NK-92 treated with Interleukin-12 subunit alpha and Interleukin-12 subunit beta, amount 100 ng/mL, for 24 hours (cell line): ENCODE measurements at regions not wholly inside any gene's neighbourhood (a gene's known extent, or its start where the extent isn't known, plus 50 kb on each side); places are given as distances from the start of the nearest gene placed in this dataset.
A peak's percentile ranks its signal among the peaks of the same experiment; 100 is the strongest.

Source experiments
- DNase-seq: peaks from one replicate; lab custom pipeline; 2025; lab: John Stamatoyannopoulos, UW

DNA sequence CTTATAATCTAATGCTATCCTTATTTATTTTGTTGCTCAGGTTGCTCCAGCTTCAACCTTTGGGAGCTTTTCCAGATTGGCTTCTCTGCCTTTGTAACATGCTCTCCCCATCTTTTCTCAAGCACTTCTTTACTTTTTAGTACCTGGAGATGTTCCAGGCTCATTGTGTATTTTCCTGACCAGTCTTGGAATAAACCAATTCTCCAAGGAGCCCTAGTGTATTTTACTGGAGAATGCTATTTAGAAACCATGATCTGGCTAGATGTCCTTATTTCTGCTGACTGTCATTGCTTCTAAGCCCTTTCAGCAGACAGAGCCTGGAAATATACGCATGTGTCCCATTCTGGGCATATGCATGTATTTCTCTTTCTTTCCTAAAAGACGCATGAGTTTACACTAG, 95.7 kb downstream of the EMX2 start:
- no peak for DNase-seq

DNA sequence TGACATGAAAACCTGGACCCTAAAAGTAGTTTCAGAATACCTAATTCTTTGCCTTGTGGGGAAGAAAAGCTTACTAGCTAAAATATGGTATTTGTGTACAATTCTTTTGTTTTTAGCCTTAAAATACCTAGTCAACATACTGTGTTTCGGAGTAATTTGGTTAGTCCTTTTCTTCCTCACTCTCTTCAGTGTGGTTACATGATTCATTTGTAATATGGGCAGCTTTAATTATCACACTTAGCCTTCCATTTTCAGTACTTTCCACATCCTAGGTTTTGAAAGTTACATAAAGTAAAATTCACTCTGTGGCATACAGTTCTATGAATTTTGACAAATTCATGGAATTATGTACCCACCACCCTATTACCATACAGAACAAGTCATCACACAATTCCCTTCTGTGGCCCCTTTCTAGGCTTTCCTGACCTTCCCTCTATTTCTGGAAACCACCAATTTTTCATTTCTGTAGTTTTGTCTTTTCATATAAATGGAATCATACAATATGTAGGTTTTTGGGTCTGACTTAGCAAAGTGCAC, 96.2 kb downstream of the EMX2 start:
- DNase-seq: no peak

DNA sequence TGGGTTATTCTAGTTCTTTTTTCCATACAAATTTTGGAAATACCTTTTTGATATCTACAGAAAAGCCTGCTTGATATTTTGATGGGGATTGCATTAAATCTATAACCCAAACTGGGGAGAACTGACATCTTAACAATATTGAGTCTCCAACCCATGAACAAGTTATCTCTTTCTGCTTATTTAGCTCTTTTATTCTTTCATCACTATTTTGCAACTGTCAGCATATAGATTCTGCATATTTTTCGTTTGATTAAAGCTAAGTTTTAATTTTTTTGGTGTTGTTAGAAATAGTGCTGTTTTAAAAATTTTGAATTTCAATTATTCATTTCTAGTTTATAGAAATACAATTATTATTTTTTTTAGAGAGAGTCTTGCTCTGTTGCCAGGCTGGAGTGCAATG, 97.9 kb downstream of the EMX2 start:
- no peak for DNase-seq

DNA sequence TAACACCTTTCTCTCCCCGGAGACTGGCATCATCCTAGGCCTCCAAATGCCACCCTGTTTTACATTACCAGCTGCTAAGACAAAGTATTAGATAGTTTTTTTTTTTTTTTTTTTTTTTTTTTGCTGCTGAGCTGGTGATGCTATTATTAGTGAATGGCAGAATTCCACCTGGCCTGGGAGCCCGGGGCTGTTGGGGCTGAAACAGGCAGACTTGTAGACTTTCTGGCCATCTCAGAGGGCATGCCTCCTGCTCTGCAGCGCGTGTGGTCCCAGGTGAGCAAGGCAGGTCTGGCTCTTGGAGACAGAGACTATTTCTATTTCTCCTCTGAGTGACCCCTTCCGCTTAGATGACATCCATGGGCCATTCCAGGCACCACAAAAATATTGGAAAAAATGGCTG, 104.2 kb downstream of the EMX2 start:
- no peak for DNase-seq

DNA sequence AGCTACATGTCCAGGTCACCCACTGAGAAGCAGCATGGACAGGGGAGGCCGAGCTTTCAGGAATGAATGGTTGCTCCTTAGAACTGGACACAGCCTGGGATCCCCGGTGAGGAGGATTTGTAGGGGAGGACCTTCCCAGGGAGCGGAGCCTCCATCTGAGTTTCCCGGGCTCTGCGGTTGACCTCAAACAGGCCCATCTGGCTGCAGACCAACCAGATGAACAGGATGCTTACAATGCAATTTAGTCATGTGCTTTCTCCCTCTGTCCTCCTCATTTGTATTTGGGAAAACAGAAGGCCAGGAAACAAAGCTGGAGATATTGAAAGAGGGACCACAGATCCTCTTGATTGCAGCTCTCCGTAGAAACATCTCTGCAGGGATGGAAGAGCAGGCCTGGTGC, 104.8 kb downstream of the EMX2 start:
- no peak for DNase-seq

DNA sequence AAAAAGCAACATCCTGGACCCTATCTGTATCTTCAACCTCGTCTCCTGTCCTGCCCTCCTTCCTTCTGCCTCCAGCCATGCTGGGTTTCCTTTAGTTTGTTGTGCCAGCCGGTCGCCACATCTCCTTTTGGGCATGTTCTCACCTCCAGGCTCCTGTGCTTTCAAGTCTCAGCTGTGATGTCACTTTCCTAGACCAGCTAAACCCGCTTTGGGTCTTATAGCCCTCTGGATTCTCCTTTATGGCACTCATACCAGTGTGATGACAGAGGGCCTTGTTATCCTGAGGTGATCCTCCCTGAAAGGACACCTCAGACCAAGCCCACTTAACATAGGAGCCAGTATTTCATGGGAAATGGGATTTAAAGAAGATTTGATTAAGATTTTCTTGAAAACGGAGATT, 108.6 kb downstream of the EMX2 start:
- DNase-seq: no peak

DNA sequence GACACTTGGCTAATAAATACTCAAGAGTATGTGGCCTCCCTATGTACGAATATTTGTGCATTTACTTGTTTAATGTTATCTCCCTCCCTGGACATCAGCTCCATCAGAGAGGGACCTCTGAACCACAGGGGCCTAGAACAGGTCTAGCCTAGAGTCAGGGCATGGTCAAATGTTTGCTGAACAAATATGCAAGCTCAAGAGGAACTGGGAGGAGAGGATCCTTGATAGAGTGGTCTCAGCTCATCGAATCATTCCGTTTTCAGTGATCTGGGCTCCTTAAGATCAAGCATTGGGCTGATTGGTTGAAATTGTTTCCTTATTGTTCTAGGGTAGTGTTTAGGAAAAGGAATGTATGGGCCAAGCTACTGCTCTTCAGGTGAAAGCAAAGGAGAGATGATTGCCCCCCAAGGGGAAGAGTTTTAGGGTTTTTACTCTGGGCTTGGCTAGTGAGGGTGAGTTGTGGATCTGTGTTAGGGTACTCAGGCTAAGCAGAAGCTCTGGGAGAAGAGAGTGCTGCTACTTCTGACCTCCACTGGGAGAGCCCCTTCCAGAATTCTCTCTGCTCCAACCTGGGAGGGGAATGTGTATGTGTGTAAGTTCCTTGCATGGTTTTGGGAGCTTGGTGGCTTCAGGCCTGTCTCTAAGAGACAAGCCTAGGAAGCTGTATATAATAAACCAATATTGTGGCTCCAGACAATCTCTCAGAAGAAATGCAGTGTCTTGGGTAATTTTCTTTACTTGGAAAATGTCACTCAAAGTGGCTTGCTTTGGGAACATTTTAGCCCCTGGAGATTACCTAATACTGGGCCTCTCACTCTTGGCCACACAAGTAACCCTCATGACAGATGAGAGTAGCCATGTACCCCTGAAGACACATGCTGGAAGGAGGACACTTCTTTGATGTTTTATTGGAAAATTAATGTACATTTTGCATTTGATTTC, 110.0 kb downstream of the EMX2 start:
- no peak for DNase-seq

DNA sequence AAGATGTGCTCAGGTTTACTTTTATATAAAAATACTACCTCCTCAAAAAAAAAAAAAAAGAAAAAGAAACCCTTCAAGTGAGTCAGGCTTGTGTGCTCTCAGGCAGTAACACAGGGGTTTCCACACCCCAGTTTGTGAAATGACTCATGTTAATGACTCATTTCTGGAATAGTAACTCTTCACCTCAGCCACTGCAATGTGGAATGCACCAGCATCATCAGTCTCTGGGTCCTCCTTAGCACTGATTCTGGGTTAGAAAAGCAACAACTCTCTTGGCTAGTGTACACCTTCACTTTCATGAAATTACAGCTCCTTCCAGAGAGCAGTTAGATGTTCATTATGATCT, 110.6 kb downstream of the EMX2 start:
- DNase-seq: peak; percentile 53

DNA sequence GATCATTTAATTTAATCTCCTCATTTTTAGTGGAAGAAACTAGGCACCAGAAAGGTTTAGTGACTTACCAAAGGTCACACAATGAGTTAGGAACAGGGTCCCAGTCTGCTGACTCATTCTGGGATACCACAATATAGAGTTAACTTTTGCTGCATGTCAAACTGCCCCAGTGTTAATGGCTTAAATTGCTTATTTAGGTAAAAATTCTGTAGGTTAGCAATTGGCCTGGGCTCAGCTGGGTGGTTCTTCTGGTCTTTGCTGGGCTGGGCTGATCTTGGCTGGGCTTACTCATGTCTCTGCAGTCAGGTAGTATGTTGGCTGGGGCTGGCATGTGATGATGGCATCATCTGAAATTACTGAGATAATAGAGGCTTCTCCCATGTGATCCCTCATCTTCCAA, 111.6 kb downstream of the EMX2 start:
- DNase-seq: peak; percentile 20

DNA sequence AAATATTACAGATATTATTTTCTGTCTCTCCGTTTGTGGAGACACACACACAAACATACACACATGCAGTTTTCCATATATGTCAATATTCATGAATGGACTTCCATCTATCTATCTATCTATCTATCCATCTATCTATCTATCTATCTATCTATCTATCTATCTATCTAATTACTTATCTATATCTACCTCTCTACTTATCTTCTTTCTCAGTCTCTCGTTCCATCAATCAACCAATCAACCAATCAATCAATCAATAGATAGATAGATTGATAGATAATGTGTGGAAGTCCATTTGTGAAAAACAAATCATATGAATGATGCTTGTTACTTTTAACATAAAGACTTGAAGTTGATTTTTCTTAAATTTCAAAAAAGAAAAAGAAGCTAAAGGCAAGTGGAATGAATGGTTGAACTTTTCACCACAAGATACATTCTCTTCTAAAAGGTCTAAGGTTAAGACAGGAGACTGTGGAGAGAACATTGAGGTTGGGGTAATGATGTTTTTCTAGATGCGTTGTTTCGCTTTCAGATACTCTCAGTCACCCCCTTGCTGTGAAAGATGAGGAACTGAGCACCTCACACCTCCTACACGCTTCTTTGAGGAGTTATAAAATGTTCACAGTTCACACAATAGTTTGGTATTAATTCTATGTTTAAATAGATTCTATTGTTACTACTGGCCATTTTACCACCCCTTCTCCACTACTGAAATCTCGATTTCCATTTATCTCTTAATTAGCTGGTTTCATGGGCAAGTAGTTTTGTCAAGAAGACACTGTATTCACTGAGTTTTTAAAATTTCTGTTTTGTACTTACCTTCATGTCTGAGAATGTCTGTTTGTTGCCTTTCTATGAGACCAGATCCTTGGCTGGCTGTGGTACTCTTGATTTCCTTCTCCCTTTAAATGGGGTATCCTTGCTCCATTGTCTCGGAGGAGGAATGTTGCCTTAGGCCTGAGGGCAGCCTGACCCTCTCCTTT, 114.1 kb downstream of the EMX2 start:
- no peak for DNase-seq

DNA sequence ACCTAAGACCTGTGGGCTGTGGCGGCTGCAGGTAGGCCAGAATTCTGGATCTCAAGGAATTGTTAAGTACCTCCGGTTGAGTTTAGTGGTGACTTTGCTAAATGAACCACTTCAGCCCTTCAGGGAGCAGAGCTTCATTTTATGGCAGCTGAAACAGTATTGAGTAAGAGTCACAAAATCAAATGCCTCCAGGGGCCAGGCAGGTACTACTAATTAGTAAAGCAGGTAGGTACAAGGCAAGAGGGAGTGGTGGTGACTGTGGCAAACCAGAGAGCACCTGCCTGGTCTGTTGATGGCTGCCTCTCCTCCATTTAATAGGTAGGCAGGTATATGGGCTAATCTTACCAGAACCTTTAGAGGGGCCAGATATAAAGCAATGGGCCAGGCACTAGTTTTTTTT, 118.8 kb downstream of the EMX2 start:
- DNase-seq: no peak

DNA sequence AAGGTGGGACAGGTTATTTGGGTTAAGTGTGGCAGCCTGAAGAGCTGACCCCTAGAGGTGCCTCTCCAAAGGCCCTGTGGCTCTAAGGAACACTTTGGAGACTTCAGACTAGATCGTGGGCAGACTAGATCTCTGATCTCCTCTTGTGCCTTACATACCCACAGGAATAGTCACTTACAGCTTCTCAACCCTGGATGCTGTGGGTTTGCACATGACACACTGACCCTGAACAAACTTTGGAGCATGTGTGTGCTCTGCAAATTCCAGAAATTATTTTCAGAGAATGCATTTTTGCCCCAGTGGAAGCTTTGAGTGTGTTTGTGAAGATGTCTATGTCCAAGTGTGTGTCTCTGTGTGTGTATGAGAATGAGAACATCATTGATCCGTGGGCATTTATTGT, 119.6 kb downstream of the EMX2 start:
- DNase-seq: no peak

DNA sequence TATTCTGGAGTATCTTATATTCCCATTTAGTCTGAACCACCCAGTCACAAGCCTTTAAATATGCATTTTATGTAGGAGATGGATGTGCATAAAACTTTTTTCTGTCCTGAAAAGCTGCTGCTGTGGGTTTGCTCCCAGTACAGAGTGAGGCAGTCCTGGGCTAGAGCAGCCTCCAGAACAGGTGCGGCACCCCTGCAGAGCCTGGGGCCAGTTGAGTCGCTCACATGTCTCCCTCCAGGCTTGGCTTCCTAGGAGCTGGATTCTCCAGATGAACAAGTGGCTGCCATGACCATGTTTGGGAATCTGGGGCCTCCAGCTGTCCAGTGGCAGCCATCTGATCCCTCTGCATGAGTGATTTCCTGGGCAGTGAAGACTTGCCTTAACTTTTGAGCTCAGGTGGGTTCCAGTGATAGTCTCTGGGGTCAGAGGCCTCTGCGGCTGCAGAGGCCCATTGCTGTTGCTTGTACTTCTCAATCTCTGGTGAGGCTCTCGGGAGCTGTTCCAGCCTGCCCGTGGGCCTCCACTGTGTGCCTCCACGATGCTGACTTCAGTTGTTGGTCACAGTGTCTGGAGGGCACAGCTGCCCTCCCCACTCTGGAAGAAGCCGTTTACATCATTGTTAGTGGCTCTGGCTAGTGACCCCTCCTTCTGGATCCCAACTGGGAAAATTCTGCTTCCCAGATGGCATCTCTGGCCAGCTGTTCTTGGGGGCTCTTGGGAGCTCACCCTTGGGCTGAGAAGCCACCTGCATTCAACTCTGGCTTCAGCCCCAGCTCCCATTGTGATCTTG, 120.4 kb downstream of the EMX2 start:
- DNase-seq: no peak

DNA sequence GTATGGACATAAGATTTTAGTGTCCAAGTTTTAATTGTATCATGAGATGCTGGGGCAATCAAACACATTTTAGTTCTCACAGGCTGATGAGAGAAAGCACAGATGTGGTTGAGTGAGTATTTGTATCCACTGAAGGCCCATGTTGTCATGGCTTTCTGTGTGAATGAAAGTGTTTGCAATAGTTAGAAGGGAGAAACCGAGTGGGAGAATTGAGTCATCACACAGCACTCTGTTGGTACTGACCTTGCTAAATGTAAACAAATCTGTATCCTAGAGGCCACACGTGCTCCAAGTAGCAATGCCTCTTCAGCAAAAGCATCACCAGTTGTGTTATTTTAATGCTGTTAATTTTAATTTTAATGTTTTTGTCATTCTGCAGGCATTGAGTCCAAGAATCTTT, 121.2 kb downstream of the EMX2 start:
- peak; percentile 48 for DNase-seq

DNA sequence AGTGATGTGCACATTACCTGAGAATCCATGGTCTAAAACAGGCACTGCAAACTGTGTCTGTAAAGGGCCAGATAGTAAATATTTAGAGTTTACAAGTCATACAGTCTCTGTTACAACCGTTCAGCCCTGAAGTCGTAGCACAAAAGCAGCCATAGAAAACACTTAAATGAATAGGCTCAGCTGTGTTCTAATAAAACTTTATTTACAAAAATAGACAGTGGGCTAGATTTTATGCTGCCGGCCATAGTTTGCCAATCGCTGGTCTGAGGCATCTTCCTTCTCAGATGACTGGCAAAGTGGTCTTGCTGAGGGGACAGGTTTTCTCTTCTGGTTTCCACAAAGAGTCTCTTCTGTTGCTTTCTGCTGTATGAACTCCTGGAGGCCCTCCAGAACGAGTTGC, 121.7 kb downstream of the EMX2 start:
- no peak for DNase-seq

DNA sequence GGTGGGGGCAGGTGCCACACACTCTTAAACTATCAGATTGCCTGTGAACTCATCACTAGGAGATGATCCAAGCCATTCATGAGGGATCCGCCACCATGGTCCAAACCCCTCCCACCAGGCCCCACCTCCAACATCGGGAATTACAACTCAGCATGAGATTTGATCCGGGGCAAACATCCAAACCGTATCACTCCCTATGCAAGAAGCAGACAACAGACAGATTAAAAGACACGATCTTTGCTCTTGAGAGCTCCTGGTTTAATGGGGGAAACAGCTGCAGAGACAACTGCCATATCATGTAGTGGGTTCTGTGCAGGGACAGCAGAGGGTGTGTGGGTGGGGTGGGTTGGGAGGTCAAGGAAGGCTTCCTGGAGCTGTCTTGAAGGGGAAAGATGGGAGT, 123.6 kb downstream of the EMX2 start:
- no peak for DNase-seq

DNA sequence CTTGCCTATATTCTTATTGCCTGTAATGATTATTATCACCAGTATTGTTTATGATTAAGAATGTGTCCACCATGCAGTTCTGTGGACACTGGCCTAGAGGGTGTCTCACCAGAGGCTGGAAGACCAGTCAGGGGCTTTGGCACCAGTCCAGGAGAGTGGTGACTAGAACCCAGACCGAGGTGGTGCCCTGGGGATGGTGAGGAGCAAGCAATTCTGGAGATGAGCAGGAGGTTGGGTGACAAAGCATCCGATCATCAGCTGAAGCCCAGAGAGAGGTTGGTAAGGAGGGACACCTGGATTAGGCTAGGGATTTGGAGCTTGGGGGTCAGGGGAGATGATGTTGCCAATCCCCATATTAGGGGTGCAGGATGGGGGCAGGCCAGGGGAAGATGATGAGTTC, 124.4 kb downstream of the EMX2 start:
- no peak for DNase-seq

DNA sequence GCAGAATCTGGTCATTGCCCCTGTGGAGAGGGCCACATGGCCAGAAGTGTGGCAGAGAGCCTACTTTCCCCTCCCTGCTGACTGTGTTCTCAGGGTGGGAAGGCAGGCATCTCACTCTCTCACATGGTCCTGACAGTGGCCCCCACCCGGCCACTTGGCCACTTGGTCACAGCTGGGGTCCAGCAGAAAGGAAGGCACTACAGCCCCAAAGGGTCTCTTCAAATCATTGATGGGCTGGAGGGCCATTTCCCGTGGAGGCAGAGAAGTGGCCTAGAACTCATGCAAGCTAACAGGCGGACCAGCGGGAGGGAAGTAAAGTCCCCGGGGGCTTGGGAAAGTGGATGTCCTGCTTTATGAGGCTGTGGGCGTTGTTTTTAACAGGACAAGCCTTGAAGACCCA, 125.3 kb downstream of the EMX2 start:
- no peak for DNase-seq

DNA sequence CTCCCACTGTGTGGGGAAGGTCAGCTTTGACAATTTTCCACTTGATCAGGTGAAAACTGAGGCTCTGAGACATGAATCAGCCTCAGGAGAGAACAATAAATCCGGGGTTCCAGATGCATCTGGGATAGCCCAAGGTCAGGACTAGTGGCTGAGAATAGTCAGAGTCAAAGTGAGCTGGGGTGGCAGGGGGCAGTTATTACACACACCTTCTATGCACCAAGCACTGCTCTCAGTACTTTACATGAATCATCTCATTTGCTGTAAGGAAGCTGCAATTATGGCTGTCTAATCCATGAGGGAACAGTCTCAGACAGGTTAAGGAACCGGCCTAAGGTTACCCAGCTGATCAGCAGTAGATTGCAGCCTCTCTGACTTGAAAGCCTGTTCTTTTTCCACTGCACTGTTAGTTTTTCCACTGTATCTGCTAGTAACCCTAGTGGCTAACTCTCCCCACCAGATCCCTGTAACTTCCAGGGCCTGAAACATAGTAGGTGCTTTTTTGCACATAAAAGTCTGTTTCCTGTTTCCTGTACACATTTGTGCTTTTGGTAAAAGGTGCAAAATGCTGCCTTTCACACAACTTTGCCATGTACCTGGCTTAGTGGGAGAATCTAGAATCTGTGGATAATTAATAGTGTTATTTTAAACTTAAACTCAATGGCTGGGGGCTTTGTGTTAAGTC, 125.9 kb downstream of the EMX2 start:
- no peak for DNase-seq

DNA sequence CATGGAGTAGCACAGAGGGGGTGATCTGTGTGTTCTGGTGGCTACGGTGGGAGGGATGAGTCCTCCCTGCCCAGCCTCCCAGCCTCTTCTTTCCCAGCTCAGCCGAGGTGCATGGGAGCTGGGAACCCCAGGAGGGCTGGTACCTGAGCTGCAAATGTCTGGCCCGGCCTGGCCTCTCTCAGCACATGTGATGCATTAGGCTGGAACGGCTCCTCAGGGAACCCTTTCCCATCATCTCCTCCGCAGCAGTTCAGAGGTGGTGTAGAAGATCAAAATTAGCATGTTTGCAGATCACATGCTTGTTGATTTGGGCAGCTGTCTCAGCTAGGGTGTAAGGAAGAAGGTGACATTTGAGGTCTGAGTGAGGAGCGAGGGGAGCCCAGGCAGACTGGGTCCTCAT, 126.6 kb downstream of the EMX2 start:
- DNase-seq: no peak

DNA sequence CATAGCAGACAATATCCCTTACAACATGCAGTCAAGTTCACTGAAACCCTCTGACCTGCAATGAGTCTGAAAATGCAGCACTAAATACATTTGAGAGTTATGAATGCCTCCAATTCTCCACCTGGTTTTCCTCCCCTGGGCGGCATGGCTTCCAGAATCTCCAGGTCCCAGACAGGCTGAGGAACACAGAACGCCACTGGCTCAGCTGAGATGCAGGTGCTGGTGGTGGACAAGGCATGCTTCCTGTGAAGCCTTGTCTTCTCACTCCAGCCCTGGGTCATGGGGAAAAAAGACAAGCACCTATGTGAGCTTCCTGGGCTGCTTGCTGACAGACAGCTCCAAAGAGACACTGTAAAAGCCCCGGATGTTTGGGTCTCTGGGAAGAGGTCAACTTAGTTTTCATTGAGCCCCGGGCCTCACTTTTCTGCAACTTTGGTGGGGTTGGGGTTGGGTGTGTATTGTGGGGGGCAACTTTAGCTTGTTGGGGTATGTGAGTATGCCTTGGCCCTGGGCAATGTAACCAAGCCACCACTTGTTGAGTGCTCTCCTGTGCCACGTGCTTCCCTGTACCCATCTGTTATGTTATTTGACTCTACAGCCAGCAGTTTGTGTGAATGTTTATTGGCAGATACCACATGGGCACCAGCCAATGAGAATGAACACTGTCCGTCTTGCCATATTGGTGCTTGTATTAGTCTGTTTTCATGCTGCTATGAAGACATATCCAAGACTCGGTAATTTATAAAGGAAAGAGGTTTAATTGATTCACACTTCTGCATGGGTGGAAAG, 127.8 kb downstream of the EMX2 start:
- DNase-seq: no peak
